B cell (primary cell): ENCODE measurements at regions not wholly inside any gene's neighbourhood (a gene's known extent, or its start where the extent isn't known, plus 50 kb on each side); places are given as distances from the start of the nearest gene placed in this dataset.

Experiments used
- EZH2 ChIP-seq: IDR thresholded peaks from 2 replicates; pipeline ENCODE4 v1.6.1; 2012; ENCODE audit warnings: borderline replicate concordance, low read depth, mild to moderate bottlenecking, moderate library complexity, low read length; ENCODE audit not compliant: insufficient read depth, poor library complexity, severe bottlenecking
- TF ChIP-seq, protein P1 (sequence below): fragments of 200-600 bp; IDR thresholded peaks from one replicate; pipeline ENCODE4 v1.8.0; 2022; ENCODE audit warnings: antibody characterized with exemption, mild to moderate bottlenecking

DNA sequence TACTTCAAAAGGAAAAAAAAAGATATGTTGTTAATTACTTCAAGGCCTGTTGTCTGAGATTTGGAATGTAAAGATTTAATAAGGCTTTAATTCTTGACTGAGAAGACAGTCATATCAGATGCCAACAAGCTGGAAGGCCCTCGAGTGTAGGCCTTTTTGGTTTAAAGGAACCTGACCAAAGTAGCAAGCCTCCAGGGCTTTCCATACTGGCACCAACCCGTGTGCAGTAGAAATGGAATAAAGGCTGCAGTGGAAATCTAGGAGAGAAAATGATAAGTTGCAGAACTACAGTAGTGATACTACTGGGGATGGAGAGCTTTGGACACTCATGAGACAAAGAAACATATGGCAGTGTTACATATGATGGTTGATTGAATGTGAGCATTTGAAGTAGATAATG is 358.0 kb downstream of the TAF11L14 start:
- TF ChIP-seq, protein P1, sequence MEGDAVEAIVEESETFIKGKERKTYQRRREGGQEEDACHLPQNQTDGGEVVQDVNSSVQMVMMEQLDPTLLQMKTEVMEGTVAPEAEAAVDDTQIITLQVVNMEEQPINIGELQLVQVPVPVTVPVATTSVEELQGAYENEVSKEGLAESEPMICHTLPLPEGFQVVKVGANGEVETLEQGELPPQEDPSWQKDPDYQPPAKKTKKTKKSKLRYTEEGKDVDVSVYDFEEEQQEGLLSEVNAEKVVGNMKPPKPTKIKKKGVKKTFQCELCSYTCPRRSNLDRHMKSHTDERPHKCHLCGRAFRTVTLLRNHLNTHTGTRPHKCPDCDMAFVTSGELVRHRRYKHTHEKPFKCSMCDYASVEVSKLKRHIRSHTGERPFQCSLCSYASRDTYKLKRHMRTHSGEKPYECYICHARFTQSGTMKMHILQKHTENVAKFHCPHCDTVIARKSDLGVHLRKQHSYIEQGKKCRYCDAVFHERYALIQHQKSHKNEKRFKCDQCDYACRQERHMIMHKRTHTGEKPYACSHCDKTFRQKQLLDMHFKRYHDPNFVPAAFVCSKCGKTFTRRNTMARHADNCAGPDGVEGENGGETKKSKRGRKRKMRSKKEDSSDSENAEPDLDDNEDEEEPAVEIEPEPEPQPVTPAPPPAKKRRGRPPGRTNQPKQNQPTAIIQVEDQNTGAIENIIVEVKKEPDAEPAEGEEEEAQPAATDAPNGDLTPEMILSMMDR: no peak
- TF ChIP-seq EZH2: no peak
